ENCODE measurements at regions not wholly inside any gene's neighbourhood (a gene's known extent, or its start where the extent isn't known, plus 50 kb on each side); places are given as distances from the start of the nearest gene placed in this dataset.

GRCh38 chr14:97381309-97381708, 584.1 kb downstream of the VRK1 start:
- DNase-seq (ENCODE audit: extremely low read depth, insufficient read length), result no peak
- Histone ChIP-seq H3K27me3 (replicated peaks; ENCODE audit: control insufficient read depth, insufficient read depth, low read length) (no peaks in the 10 kb centered on the region), H3K4me3 (replicated peaks; ENCODE audit: low read depth, low read length) (no peak overlapping the region), H3K36me3 (ENCODE audit: control insufficient read depth, insufficient read depth, low read length) (no peaks in the 10 kb centered on the region)
- no peak for TF ChIP-seq CTCF (IDR thresholded peaks at IDR 0.05; ENCODE audit: insufficient read depth, low read length, poor library complexity, severe bottlenecking)

GRCh38 chr14:97382616-97383226, 585.5 kb downstream of the VRK1 start:
- H3K27me3 ChIP-seq (replicated peaks; ENCODE audit: control insufficient read depth, insufficient read depth, low read length), result no peaks in the 10 kb centered on the region
- TF ChIP-seq CTCF (IDR thresholded peaks at IDR 0.05; ENCODE audit: insufficient read depth, low read length, poor library complexity, severe bottlenecking), result no peak
- H3K4me3 ChIP-seq (replicated peaks; ENCODE audit: low read depth, low read length), result no peak overlapping the region
- peak; percentile 62 for DNase-seq (ENCODE audit: extremely low read depth, insufficient read length)
- no peaks in the 10 kb centered on the region for H3K36me3 ChIP-seq (ENCODE audit: control insufficient read depth, insufficient read depth, low read length)

- DNase-seq (ENCODE audit: extremely low read depth, insufficient read length), result no peak
- no peaks in the 10 kb centered on the region for H3K36me3 ChIP-seq (ENCODE audit: control insufficient read depth, insufficient read depth, low read length)
- TF ChIP-seq CTCF (IDR thresholded peaks at IDR 0.05; ENCODE audit: insufficient read depth, low read length, poor library complexity, severe bottlenecking), result no peak
Observed at GRCh38 chr14:97385727-97386126, 588.5 kb downstream of the VRK1 start.

GRCh38 chr14:97387252-97387874, 590.2 kb downstream of the VRK1 start:
- Histone ChIP-seq H3K4me3 (replicated peaks; ENCODE audit: low read depth, low read length) (no peak overlapping the region), H3K27me3 (replicated peaks; ENCODE audit: control insufficient read depth, insufficient read depth, low read length) (no peaks in the 10 kb centered on the region), H3K36me3 (ENCODE audit: control insufficient read depth, insufficient read depth, low read length) (no peaks in the 10 kb centered on the region)
- DNase-seq (ENCODE audit: extremely low read depth, insufficient read length), result no peak
- no peak for TF ChIP-seq CTCF (IDR thresholded peaks at IDR 0.05; ENCODE audit: insufficient read depth, low read length, poor library complexity, severe bottlenecking)

More at GRCh38 chr14:97385727-97386126, 588.5 kb downstream of the VRK1 start:
- Histone ChIP-seq H3K27me3 (replicated peaks; ENCODE audit: control insufficient read depth, insufficient read depth, low read length) (no peaks in the 10 kb centered on the region), H3K4me3 (replicated peaks; ENCODE audit: low read depth, low read length) (no peak overlapping the region)

GRCh38 chr14:97388408-97388807, 591.2 kb downstream of the VRK1 start:
- Histone ChIP-seq H3K27me3 (replicated peaks; ENCODE audit: control insufficient read depth, insufficient read depth, low read length) (no peaks in the 10 kb centered on the region), H3K4me3 (replicated peaks; ENCODE audit: low read depth, low read length) (no peak overlapping the region), H3K36me3 (ENCODE audit: control insufficient read depth, insufficient read depth, low read length) (no peaks in the 10 kb centered on the region)
- no peak for TF ChIP-seq CTCF (IDR thresholded peaks at IDR 0.05; ENCODE audit: insufficient read depth, low read length, poor library complexity, severe bottlenecking)
- DNase-seq (ENCODE audit: extremely low read depth, insufficient read length), result no peak

All from GM06990 (cell line).